GM21619 (cell line): ENCODE measurements at regions not wholly inside any gene's neighbourhood (a gene's known extent, or its start where the extent isn't known, plus 50 kb on each side); places are given as distances from the start of the nearest gene placed in this dataset.
A peak's percentile ranks its signal among the peaks of the same experiment; 100 is the strongest.

Experiments
- ATAC-seq: cut with Tn5 transposase; IDR thresholded peaks from one replicate; pipeline ENCODE4 v1.9.1; 2021; ENCODE audit not compliant: unreplicated experiment

GRCh38 chr5:61735531-61735930, 403.5 kb downstream of the ZSWIM6 start:
- no peak for ATAC-seq

GRCh38 chr5:61735995-61736394, 403.9 kb downstream of the ZSWIM6 start:
- ATAC-seq, result no peak

- ATAC-seq, result no peak
Measured at GRCh38 chr5:61737301-61737963, 405.4 kb downstream of the ZSWIM6 start.

- no peak for ATAC-seq
Measured at GRCh38 chr5:61737964-61738340, 405.9 kb downstream of the ZSWIM6 start.

GRCh38 chr5:61738446-61738845, 406.4 kb downstream of the ZSWIM6 start:
- ATAC-seq, result no peak

GRCh38 chr5:61744690-61745619, 412.9 kb downstream of the ZSWIM6 start:
- ATAC-seq, result no peak

GRCh38 chr5:61746831-61747575, 414.9 kb downstream of the ZSWIM6 start:
- ATAC-seq, result no peak

GRCh38 chr5:61748121-61748520, 416.1 kb downstream of the ZSWIM6 start:
- no peak for ATAC-seq

GRCh38 chr5:61748651-61749050, 416.6 kb downstream of the ZSWIM6 start:
- no peak for ATAC-seq

GRCh38 chr5:61752588-61752987, 420.5 kb downstream of the ZSWIM6 start:
- no peak for ATAC-seq

GRCh38 chr5:61754792-61755191, 422.7 kb downstream of the ZSWIM6 start:
- no peak for ATAC-seq

- no peak for ATAC-seq
Measured at GRCh38 chr5:61755726-61756222, 423.7 kb downstream of the ZSWIM6 start.

- ATAC-seq, result no peak
Measured at GRCh38 chr5:61758711-61759110, 426.7 kb downstream of the ZSWIM6 start.

GRCh38 chr5:61765471-61765870, 433.4 kb downstream of the ZSWIM6 start:
- ATAC-seq, result no peak

GRCh38 chr5:61766141-61766540, 434.1 kb downstream of the ZSWIM6 start:
- no peak for ATAC-seq

GRCh38 chr5:61767231-61768080, 435.4 kb downstream of the ZSWIM6 start:
- no peak for ATAC-seq

GRCh38 chr5:61768692-61769281, 436.7 kb downstream of the ZSWIM6 start:
- peak; percentile 88 for ATAC-seq

GRCh38 chr5:61771062-61771461, 439.0 kb downstream of the ZSWIM6 start:
- no peak for ATAC-seq

GRCh38 chr5:61771808-61772207, 439.8 kb downstream of the ZSWIM6 start:
- ATAC-seq, result no peak

- no peak for ATAC-seq
Measured at GRCh38 chr5:61775901-61776300, 443.8 kb downstream of the ZSWIM6 start.
